HG02678 (cell line): ENCODE measurements at regions not wholly inside any gene's neighbourhood (a gene's known extent, or its start where the extent isn't known, plus 50 kb on each side); places are given as distances from the start of the nearest gene placed in this dataset.

Experiments used
- ATAC-seq: cut with Tn5 transposase; IDR thresholded peaks from one replicate; pipeline ENCODE4 v1.9.1; 2021; ENCODE audit warnings: mild to moderate bottlenecking, moderate library complexity; ENCODE audit not compliant: unreplicated experiment

- no peak for ATAC-seq
Measured at GRCh38 chr7:46029111-46029704, 108.1 kb upstream of the IGFBP3 start.

- no peak for ATAC-seq
Measured at GRCh38 chr7:46028246-46028645, 107.2 kb upstream of the IGFBP3 start.

- no peak for ATAC-seq
Measured at GRCh38 chr7:46026741-46027140, 105.7 kb upstream of the IGFBP3 start.

GRCh38 chr7:46024263-46024916, 103.3 kb upstream of the IGFBP3 start:
- no peak for ATAC-seq

- ATAC-seq, result no peak
Measured at GRCh38 chr7:46022397-46022796, 101.3 kb upstream of the IGFBP3 start.

GRCh38 chr7:46015107-46015868, 94.2 kb upstream of the IGFBP3 start:
- no peak for ATAC-seq

- ATAC-seq, result no peak
Measured at GRCh38 chr7:46011501-46011900, 90.4 kb upstream of the IGFBP3 start.

- no peak for ATAC-seq
Measured at GRCh38 chr7:46011059-46011458, 90.0 kb upstream of the IGFBP3 start.

GRCh38 chr7:46009211-46009610, 88.1 kb upstream of the IGFBP3 start:
- no peak for ATAC-seq

- no peak for ATAC-seq
Measured at GRCh38 chr7:46007990-46008643, 87.0 kb upstream of the IGFBP3 start.

GRCh38 chr7:46007194-46007593, 86.1 kb upstream of the IGFBP3 start:
- no peak for ATAC-seq

GRCh38 chr7:46006723-46007122, 85.7 kb upstream of the IGFBP3 start:
- ATAC-seq, result no peak

- no peak for ATAC-seq
Measured at GRCh38 chr7:46006212-46006611, 85.1 kb upstream of the IGFBP3 start.

GRCh38 chr7:46004965-46005364, 83.9 kb upstream of the IGFBP3 start:
- ATAC-seq, result no peak

GRCh38 chr7:46003896-46004875, 83.1 kb upstream of the IGFBP3 start:
- no peak for ATAC-seq

GRCh38 chr7:46003161-46003560, 82.1 kb upstream of the IGFBP3 start:
- ATAC-seq, result no peak

GRCh38 chr7:46000513-46000912, 79.4 kb upstream of the IGFBP3 start:
- no peak for ATAC-seq

- ATAC-seq, result no peak
Measured at GRCh38 chr7:45999541-45999940, 78.5 kb upstream of the IGFBP3 start.

- ATAC-seq, result no peak
Measured at GRCh38 chr7:45998506-45998905, 77.4 kb upstream of the IGFBP3 start.

GRCh38 chr7:45993621-45994020, 72.5 kb upstream of the IGFBP3 start:
- ATAC-seq, result no peak
